K562 (cell line): ENCODE measurements at regions not wholly inside any gene's neighbourhood (a gene's known extent, or its start where the extent isn't known, plus 50 kb on each side); places are given as distances from the start of the nearest gene placed in this dataset.

Experiments
- ATAC-seq: fragments of 200-7000 bp; cut with Tn5 transposase; 3 replicates; pipeline ENCODE4 v1.9.1; 2020; ENCODE audit warnings: moderate library complexity
- BruUV-seq: library from RNA; stranded (reverse); fragments of 400-500 nt; replicated peaks from 2 replicates; lab custom pipeline; 2021; lab: Mats Ljungman, UMichigan
- CTCF ChIA-PET: fragments of 300-600 bp; formaldehyde crosslinking; extraction: SDS; loops from one replicate; lab custom pipeline; 2021; ENCODE audit warnings: low intra/inter-chr PET ratio; lab: Yijun Ruan, JAX
- POLR2A ChIA-PET: fragments of 300-600, 350-650 bp; sonication (Branson Sonifier 250); formaldehyde crosslinking; extraction: SDS; loops from one replicate; lab custom pipeline; 2021; ENCODE audit warnings: antibody characterized with exemption, inconsistent platforms; lab: Yijun Ruan, JAX
- DNase-seq, 4 experiments: peaks; one replicate each; pipeline versions ENCODE4 v3.0.0 to v3.0.0-alpha.2; 2011 to 2018; ENCODE audit warnings: low spot score in 3 of 4, mixed read lengths in 3 of 4; ENCODE audit errors: extremely low read depth in 1 of 4
- FAIRE-seq: peaks from 2 replicates; lab custom pipeline; 2011; peaks lifted over from hg19 to GRCh38; lab: Jason Lieb, UNC
- H2AFZ ChIP-seq: 2 replicates; pipeline ENCODE4 v1.6.0; 2011; ENCODE audit warnings: low read depth, low read length, control low read depth, inconsistent platforms
- H3K27ac ChIP-seq: fragments of 200-600 bp; 3 replicates; pipeline ENCODE4 v1.8.0; 2011; ENCODE audit warnings: low read depth, mild to moderate bottlenecking, control low read depth, inconsistent platforms, low read length, moderate library complexity, mixed read lengths; ENCODE audit errors: extremely low read depth
- H3K27me3 ChIP-seq, 2 experiments: fragments of 300-600 bp in 1 of 2; 2 replicates in 1 of 2; 3 replicates in 1 of 2; pipeline versions ENCODE4 v1.6.0 to v1.8.0; 2011; ENCODE audit warnings: inconsistent platforms in 2 of 2, low read length in 2 of 2, mild to moderate bottlenecking in 1 of 2, mixed read lengths in 1 of 2, moderate library complexity in 1 of 2; ENCODE audit not compliant: control insufficient read depth in 2 of 2, insufficient read depth in 2 of 2
- H3K36me3 ChIP-seq: fragments of 300-600 bp; 3 replicates; pipeline ENCODE4 v1.8.0; 2011; ENCODE audit warnings: mild to moderate bottlenecking, low read length, inconsistent platforms; ENCODE audit not compliant: control insufficient read depth, insufficient read depth
- H3K4me1 ChIP-seq, 2 experiments: fragments of 200-600 bp in 1 of 2; replicated peaks in 1 of 2; 2 replicates in 1 of 2; 3 replicates in 1 of 2; pipeline versions ENCODE4 v1.5.1 to v1.8.0; 2011; ENCODE audit warnings: inconsistent platforms in 2 of 2, low read length in 2 of 2, mild to moderate bottlenecking in 1 of 2, mixed read lengths in 1 of 2, moderate library complexity in 1 of 2; ENCODE audit not compliant: control insufficient read depth in 2 of 2, insufficient read depth in 2 of 2
- H3K4me2 ChIP-seq: 2 replicates; pipeline ENCODE4 v1.6.1; 2011; ENCODE audit warnings: low read length, control low read depth, inconsistent platforms, mixed read lengths; ENCODE audit not compliant: insufficient read depth
- H3K4me3 ChIP-seq: fragments of 200-600 bp; sonication (generic), shearing (Covaris generic); 2 replicates; pipeline ENCODE4 v1.5.1; 2016; ENCODE audit warnings: control low read depth, inconsistent platforms
- H3K79me2 ChIP-seq: fragments of 200-600 bp; 3 replicates; pipeline ENCODE4 v1.8.0; 2011; ENCODE audit warnings: low read length, inconsistent platforms; ENCODE audit not compliant: control insufficient read depth, insufficient read depth
- H3K9ac ChIP-seq, 2 experiments: 2 replicates each; pipeline versions ENCODE4 v1.6.0 to v1.6.1; 2011; ENCODE audit warnings: low read depth in 2 of 2, low read length in 2 of 2, control low read depth in 1 of 2, inconsistent platforms in 1 of 2, mild to moderate bottlenecking in 1 of 2, mixed read lengths in 1 of 2; ENCODE audit not compliant: insufficient read depth in 1 of 2
- H3K9me1 ChIP-seq: one replicate; pipeline ENCODE4 v1.6.0; 2011; ENCODE audit warnings: inconsistent platforms, mild to moderate bottlenecking, low read length, moderate library complexity; ENCODE audit not compliant: control insufficient read depth, insufficient read depth
- H3K9me3 ChIP-seq: replicated peaks from 2 replicates; pipeline ENCODE4 v1.5.1; 2011; ENCODE audit warnings: low read depth, low read length, inconsistent platforms; ENCODE audit not compliant: control insufficient read depth, insufficient read depth
- H4K20me1 ChIP-seq: replicated peaks from 2 replicates; pipeline ENCODE4 v1.6.1; 2011; ENCODE audit warnings: low read length, inconsistent platforms, mixed read lengths; ENCODE audit not compliant: control insufficient read depth, insufficient read depth
- C11orf30 ChIP-seq: fragments of 450-650 bp; IDR thresholded peaks from 2 replicates; pipeline ENCODE4 v1.6.1; 2016; ENCODE audit warnings: low read depth, mild to moderate bottlenecking
- MAFG ChIP-seq: fragments of 450-650 bp; conservative IDR thresholded peaks from 2 replicates; pipeline ENCODE4 v1.6.1; 2016; ENCODE audit warnings: missing genetic modification characterization, missing compliant biosample characterization
- SAFB ChIP-seq: fragments of 200-400 bp; formaldehyde crosslinking; IDR thresholded peaks from 2 replicates; pipeline ENCODE4 v1.6.1; 2017; ENCODE audit warnings: low read depth, low read length, borderline replicate concordance
- ZKSCAN8 ChIP-seq: fragments of 200-800 bp; sonication (Bioruptor generic); IDR thresholded peaks from 2 replicates; pipeline ENCODE4 v1.6.1; 2016; ENCODE audit warnings: missing genetic modification characterization, missing compliant biosample characterization
- ZNF121 ChIP-seq: sonication (generic); formaldehyde crosslinking; conservative IDR thresholded peaks from 2 replicates; pipeline ENCODE4 v1.8.0; 2022; ENCODE audit warnings: missing genetic modification reagents
- ZNF124 ChIP-seq: sonication (generic); formaldehyde crosslinking; IDR thresholded peaks from 2 replicates; pipeline ENCODE4 v1.8.1; 2022; ENCODE audit warnings: missing genetic modification reagents
- ZNF316 ChIP-seq: fragments of 450-650 bp; IDR thresholded peaks from 2 replicates; pipeline ENCODE4 v1.6.1; 2016
- ZNF431 ChIP-seq: sonication (generic); formaldehyde crosslinking; IDR thresholded peaks from 2 replicates; pipeline ENCODE4 v1.8.0; 2022; ENCODE audit warnings: mild to moderate bottlenecking, missing genetic modification reagents
- whole genome bisulfite sequencing: fragments of 100-300 bp; shearing (Covaris generic); methylation state at CpG from one replicate; pipeline ENCODE4 v1.1.6; 2016; ENCODE audit warnings: low coverage, mixed read lengths; ENCODE audit not compliant: insufficient coverage; ENCODE audit errors: missing lambda C conversion rate; 5-methylcytosine and 5-hydroxymethylcytosine counted together
- in situ Hi-C: fragments of 300-500 bp; cut with MboI; formaldehyde crosslinking; loops from 4 replicates; pipeline ENCODE4 v1.15.0; 2018; ENCODE audit warnings: inconsistent platforms, mixed read lengths
- intact Hi-C: fragments of 100-400 bp; cut with micrococcal nuclease; formaldehyde crosslinking; loops from 2 replicates; pipeline ENCODE4 v1.14.2; 2022

- H3K9me3 ChIP-seq, result no peaks in the 10 kb centered on the region
- no peak overlapping the region for H3K4me3 ChIP-seq
- no peak overlapping the region for H3K27ac ChIP-seq
- H3K36me3 ChIP-seq, result no peaks in the 10 kb centered on the region
- intact Hi-C loops (no loop called here), in situ Hi-C loops (no loop called here)
- H3K4me1 ChIP-seq, result no peaks in the 10 kb centered on the region
- no peak for TF ChIP-seq ZNF431 (CRISPR knock-in tag)
- TF ChIP-seq ZKSCAN8 (CRISPR knock-in tag), result no peak
- TF ChIP-seq SAFB, result no peak
- ATAC-seq (no peak), DNase-seq (no peak), FAIRE-seq (no peak)
- H3K4me2 ChIP-seq, result no peak overlapping the region
- CTCF ChIA-PET, result no interaction called here
- no peak overlapping the region for H2AFZ ChIP-seq
- H3K79me2 ChIP-seq, result no peaks in the 10 kb centered on the region
- BruUV-seq, result no TSS peak
- no peaks in the 10 kb centered on the region for H3K9me1 ChIP-seq
- POLR2A ChIA-PET, result no interaction called here
- 1% methylated on average over 3 of the region's 3 CpGs for WGBS
- H4K20me1 ChIP-seq, result no peaks in the 10 kb centered on the region
- H3K9ac ChIP-seq, result no peak overlapping the region
- no peaks in the 10 kb centered on the region for H3K27me3 ChIP-seq
Observed at GRCh38 chr10:64408391-64409183, 887.4 kb downstream of the REEP3 start.

DNA sequence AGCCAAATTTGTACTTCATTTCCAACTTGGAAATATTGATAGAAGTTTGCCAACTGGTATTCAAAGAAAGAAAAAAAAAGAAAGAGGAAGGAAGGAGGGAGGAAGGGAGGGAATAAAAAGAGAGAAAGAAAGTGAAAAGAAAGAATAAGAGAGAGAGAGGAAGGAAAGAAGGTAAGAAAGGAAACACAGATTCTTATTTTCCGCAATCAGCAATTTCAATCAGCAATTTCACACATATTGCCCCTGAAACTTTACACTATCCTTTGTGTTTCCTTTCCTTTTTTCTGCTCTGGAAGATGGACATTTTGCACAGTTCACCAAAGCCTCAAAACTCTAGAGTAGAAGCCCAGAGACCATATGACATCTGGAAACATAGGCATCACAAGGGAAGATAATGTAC, 888.1 kb downstream of the REEP3 start:
- Histone ChIP-seq H3K27me3 (no peaks in the 10 kb centered on the region), H3K36me3 (no peaks in the 10 kb centered on the region), H3K9me3 (no peaks in the 10 kb centered on the region), H3K9me1 (no peaks in the 10 kb centered on the region), H3K4me2 (no peak overlapping the region), H4K20me1 (no peaks in the 10 kb centered on the region), H3K79me2 (no peaks in the 10 kb centered on the region), H3K4me3 (no peak overlapping the region), H3K4me1 (no peaks in the 10 kb centered on the region), H2AFZ (no peak overlapping the region), H3K9ac (no peak overlapping the region), H3K27ac (no peak overlapping the region)
- intact Hi-C loops (no loop called here), in situ Hi-C loops (no loop called here)
- POLR2A ChIA-PET, result no interaction called here
- BruUV-seq, result no TSS peak
- TF ChIP-seq ZNF124 (no peak), ZNF121 (CRISPR knock-in tag) (no peak), C11orf30 (peak; percentile 14; the same call in 1 of the 2 replicates), ZNF316 (peak; percentile 61), MAFG (0 out of 2 replicates have a peak, but pooled peaks have one; percentile 11)
- WGBS, result 43% methylated on average over 1 of the region's 1 CpG
- CTCF ChIA-PET, result no interaction called here
- FAIRE-seq (no peak), DNase-seq (no peak), ATAC-seq (no peak)
